A673 (cell line): ENCODE measurements at regions not wholly inside any gene's neighbourhood (a gene's known extent, or its start where the extent isn't known, plus 50 kb on each side); places are given as distances from the start of the nearest gene placed in this dataset.

Experiments used
- BruUV-seq: library from RNA; stranded (reverse); fragments of 400-500 nt; replicated peaks from 2 replicates; lab custom pipeline; 2021; lab: Mats Ljungman, UMichigan
- CTCF ChIA-PET: fragments of 300-600 bp; sonication (Branson Sonifier 250); formaldehyde crosslinking; loops from one replicate; lab custom pipeline; 2022; ENCODE audit warnings: antibody characterized with exemption; lab: Charles Lee
- POLR2A ChIA-PET: fragments of 300-600 bp; sonication (Branson Sonifier 250); formaldehyde crosslinking; loops from one replicate; lab custom pipeline; 2022; ENCODE audit warnings: antibody characterized with exemption; ENCODE audit not compliant: low non-redundant PET; lab: Charles Lee
- DNase-seq: peaks from one replicate; pipeline ENCODE4 v3.0.0-alpha.2; 2015; ENCODE audit warnings: low spot score
- H3K27ac ChIP-seq: fragments of 200-600 bp; sonication (generic); 2 replicates; pipeline ENCODE4 v1.5.1; 2016; ENCODE audit warnings: mixed run types, low read depth, mild to moderate bottlenecking, mixed read lengths, antibody characterized with exemption, low read length; ENCODE audit not compliant: poor library complexity, severe bottlenecking
- H3K27me3 ChIP-seq: fragments of 200-600 bp; sonication (generic); replicated peaks from 2 replicates; pipeline ENCODE4 v1.6.1; 2017; ENCODE audit warnings: mixed run types, low read depth, mild to moderate bottlenecking, mixed read lengths, antibody characterized with exemption, low read length; ENCODE audit not compliant: insufficient read depth, poor library complexity
- H3K36me3 ChIP-seq: fragments of 200-600 bp; sonication (generic); 2 replicates; pipeline ENCODE4 v1.6.1; 2016; ENCODE audit warnings: mixed run types, mild to moderate bottlenecking, mixed read lengths, antibody characterized with exemption, low read length; ENCODE audit not compliant: insufficient read depth, poor library complexity, severe bottlenecking
- H3K4me1 ChIP-seq: fragments of 200-600 bp; sonication (generic); 2 replicates; pipeline ENCODE4 v1.6.1; 2017; ENCODE audit warnings: mixed run types, mild to moderate bottlenecking, mixed read lengths, antibody characterized with exemption, low read length; ENCODE audit not compliant: insufficient read depth, poor library complexity, severe bottlenecking
- H3K4me3 ChIP-seq: fragments of 200-600 bp; sonication (generic); 2 replicates; pipeline ENCODE4 v1.5.1; 2016; ENCODE audit warnings: low read depth, mixed run types, mild to moderate bottlenecking, mixed read lengths, low read length; ENCODE audit not compliant: poor library complexity, severe bottlenecking
- H3K9me3 ChIP-seq: fragments of 200-600 bp; sonication (generic); 2 replicates; pipeline ENCODE4 v1.6.1; 2016; ENCODE audit warnings: mixed run types, low read depth, mild to moderate bottlenecking, mixed read lengths, antibody characterized with exemption, low read length; ENCODE audit not compliant: poor library complexity, severe bottlenecking
- EZH2 ChIP-seq: fragments of 200-600 bp; sonication (generic); IDR thresholded peaks from 2 replicates; pipeline ENCODE4 v1.6.1; 2017; ENCODE audit warnings: borderline replicate concordance, low read depth, mild to moderate bottlenecking, mixed read lengths, antibody characterized with exemption, low read length; ENCODE audit not compliant: poor library complexity, severe bottlenecking
- intact Hi-C: fragments of 100-400 bp; cut with micrococcal nuclease; formaldehyde crosslinking; loops from one replicate; pipeline ENCODE4 v1.10.0; 2022; ENCODE audit not compliant: unreplicated experiment
- TF ChIP-seq, protein P1 (sequence below): fragments of 300-800, 200-600 bp; sonication (generic); conservative IDR thresholded peaks from 2 replicates; pipeline ENCODE4 v1.5.1; 2017; ENCODE audit warnings: low read depth, mild to moderate bottlenecking, antibody characterized with exemption, low read length, moderate library complexity, mixed read lengths

DNA sequence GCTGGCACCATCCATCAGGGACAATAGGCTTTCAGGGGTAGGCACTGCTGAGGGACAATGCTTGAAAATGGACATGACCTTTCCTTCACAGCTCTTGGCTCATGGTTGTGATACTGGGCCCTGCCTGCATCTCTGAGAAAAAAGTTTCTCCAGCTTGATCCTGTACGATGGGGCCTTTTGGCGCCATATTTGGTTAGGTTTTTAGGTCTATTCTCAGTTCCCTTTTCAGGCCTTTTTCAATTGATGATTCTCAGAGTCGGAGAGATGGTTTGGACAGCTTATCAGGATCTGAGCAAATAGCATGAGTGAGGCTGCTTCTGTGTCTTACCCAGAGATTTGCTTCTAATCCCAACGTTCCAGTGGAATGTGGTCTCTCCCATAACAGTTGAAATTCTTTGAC is 141.6 kb downstream of the ZNF518B start:
- no peak overlapping the region for H3K27ac ChIP-seq
- no peak for TF ChIP-seq EZH2
- TF ChIP-seq, protein P1, sequence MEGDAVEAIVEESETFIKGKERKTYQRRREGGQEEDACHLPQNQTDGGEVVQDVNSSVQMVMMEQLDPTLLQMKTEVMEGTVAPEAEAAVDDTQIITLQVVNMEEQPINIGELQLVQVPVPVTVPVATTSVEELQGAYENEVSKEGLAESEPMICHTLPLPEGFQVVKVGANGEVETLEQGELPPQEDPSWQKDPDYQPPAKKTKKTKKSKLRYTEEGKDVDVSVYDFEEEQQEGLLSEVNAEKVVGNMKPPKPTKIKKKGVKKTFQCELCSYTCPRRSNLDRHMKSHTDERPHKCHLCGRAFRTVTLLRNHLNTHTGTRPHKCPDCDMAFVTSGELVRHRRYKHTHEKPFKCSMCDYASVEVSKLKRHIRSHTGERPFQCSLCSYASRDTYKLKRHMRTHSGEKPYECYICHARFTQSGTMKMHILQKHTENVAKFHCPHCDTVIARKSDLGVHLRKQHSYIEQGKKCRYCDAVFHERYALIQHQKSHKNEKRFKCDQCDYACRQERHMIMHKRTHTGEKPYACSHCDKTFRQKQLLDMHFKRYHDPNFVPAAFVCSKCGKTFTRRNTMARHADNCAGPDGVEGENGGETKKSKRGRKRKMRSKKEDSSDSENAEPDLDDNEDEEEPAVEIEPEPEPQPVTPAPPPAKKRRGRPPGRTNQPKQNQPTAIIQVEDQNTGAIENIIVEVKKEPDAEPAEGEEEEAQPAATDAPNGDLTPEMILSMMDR = no peak
- ChIA-PET POLR2A (no interaction called here), CTCF (no interaction called here)
- H3K9me3 ChIP-seq = no peaks in the 10 kb centered on the region
- H3K4me3 ChIP-seq = no peak overlapping the region
- intact Hi-C loops = no loop called here
- BruUV-seq = no TSS peak
- DNase-seq = no peak
- no peaks in the 10 kb centered on the region for H3K36me3 ChIP-seq
- no peaks in the 10 kb centered on the region for H3K27me3 ChIP-seq
- H3K4me1 ChIP-seq = no peaks in the 10 kb centered on the region

DNA sequence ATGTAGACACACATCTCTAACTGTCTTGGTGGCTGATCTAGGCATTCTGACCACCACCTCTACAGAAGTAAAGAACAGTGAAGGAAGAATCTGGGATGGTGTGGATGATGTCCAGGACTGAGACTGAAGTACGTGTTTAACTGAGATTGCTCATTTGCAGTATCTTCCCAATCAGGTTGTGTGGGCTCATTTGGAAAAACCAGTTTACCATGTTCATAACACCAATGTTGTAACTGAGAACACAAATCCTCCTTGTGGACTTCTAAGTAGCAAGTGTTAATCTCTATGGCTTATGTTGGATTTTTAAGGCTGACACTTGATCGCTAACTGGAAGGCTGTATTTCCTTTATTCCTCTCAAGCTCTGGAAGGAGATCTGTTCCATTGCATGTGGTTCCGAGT is 144.7 kb downstream of the ZNF518B start:
- Histone ChIP-seq H3K36me3 (no peaks in the 10 kb centered on the region), H3K27me3 (no peaks in the 10 kb centered on the region), H3K27ac (no peak overlapping the region), H3K4me3 (no peak overlapping the region), H3K4me1 (no peaks in the 10 kb centered on the region), H3K9me3 (no peaks in the 10 kb centered on the region)
- no peak for DNase-seq
- TF ChIP-seq EZH2 = no peak
- TF ChIP-seq, protein P1 = no peak
- no TSS peak for BruUV-seq
- CTCF ChIA-PET = no interaction called here
- POLR2A ChIA-PET = no interaction called here
- intact Hi-C loops = no loop called here

- DNase-seq = no peak
- no peak overlapping the region for H3K27ac ChIP-seq
- no TSS peak for BruUV-seq
- ChIA-PET CTCF (no interaction called here), POLR2A (no interaction called here)
- intact Hi-C loops = no loop called here
- no peaks in the 10 kb centered on the region for H3K36me3 ChIP-seq
- H3K27me3 ChIP-seq = no peaks in the 10 kb centered on the region
- H3K4me3 ChIP-seq = no peak overlapping the region
- H3K9me3 ChIP-seq = no peaks in the 10 kb centered on the region
- no peak for TF ChIP-seq EZH2
- TF ChIP-seq, protein P1 = no peak
- no peaks in the 10 kb centered on the region for H3K4me1 ChIP-seq
These were observed 145.3 kb downstream of the ZNF518B start for GRCh38 chr4:10311939-10312338.
